GM19463 (cell line): ENCODE measurements at regions not wholly inside any gene's neighbourhood (a gene's known extent, or its start where the extent isn't known, plus 50 kb on each side); places are given as distances from the start of the nearest gene placed in this dataset.

Source experiments
- ATAC-seq: cut with Tn5 transposase; IDR thresholded peaks from one replicate; pipeline ENCODE4 v1.9.1; 2021; ENCODE audit warnings: mild to moderate bottlenecking, moderate library complexity; ENCODE audit not compliant: unreplicated experiment

GRCh38 chr3:194961571-194961970 is 275.9 kb downstream of the FAM43A start:
- no peak for ATAC-seq

DNA sequence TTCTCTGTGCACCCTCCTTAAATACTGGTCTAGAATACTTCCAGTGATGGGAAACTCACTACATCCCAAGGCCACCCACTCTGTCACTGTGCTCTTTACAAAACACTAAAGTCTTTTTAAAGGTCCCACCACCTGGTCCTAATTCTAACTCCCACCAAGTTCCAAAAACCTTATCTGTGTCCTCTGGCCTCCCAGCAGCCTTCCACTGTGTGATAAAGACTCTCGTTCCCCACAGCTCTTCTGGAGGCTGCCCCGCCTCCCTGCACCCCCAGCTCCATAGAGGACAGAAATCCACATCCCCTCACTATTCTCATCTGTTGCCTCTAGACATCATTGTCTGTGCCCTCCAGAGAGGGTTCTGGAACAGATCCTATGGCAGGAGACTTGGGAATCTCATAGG is 276.4 kb downstream of the FAM43A start:
- no peak for ATAC-seq

- no peak for ATAC-seq
Observed at GRCh38 chr3:194964809-194965208, 279.1 kb downstream of the FAM43A start.

DNA sequence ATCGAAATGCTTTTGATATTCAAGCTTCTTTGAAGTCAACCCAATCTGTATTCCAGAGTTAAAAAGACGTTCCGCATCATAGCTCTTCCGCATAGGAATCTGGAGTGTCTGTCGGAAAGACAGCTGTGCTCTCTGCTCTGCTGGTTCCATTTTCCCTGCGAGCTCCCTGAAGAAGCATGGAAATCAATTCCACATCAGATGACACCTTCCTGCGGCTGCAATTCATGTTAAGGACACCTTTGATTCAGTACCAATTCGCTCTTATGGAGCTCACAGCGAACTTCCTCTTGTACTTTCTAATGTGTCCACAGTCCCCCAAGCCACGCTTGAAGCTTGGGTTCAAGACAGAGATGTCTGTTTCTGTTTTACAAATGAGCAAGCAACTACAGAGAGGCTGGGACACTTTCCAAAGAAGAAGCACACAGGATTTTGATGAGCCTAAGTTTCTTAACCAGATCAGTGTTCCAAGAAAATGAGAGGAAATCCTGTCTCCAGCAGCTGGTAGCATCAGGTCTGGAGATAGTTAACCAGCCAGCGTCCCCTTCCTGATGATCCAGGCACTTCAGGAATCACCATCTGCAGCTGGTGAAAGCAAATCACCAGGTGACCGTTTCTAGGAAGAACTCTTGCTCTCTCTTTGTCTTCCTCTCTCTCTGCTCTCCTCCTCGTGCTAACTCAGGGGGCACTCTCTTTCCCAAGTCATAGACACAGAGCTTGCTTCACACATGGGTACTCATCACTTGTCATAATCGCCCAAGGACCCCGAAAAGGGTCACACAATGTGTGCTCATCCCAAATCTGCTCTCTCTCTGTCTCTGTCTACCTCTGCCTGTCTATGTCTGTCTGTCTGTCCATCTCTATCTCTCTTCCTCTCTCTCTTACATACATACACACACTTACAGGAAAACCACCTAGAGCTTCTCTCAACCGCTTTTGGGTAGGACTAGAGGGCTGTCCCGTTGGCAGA is 281.8 kb downstream of the FAM43A start:
- no peak for ATAC-seq

- no peak for ATAC-seq
Observed at GRCh38 chr3:194970066-194970465, 284.4 kb downstream of the FAM43A start.

DNA sequence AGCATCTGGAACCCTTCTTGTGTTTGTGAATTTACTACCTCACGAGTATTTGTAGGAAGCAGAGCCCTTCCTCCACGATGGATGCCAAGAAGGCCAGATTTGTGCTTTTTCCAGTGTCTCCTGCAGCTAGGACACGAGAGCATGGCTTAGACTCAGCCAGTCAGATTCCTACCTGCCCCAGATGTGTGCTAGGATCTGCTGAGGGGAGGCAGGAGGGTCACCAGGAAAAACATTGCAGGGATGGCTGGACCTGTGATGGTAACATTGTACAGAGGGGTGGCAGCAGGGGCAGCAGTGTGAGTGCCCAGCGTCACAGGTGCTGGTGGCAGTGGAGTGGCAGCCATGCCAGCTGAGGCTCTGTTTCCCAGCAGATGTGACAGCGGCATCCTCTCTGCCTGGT is 285.3 kb downstream of the FAM43A start:
- ATAC-seq = no peak

DNA sequence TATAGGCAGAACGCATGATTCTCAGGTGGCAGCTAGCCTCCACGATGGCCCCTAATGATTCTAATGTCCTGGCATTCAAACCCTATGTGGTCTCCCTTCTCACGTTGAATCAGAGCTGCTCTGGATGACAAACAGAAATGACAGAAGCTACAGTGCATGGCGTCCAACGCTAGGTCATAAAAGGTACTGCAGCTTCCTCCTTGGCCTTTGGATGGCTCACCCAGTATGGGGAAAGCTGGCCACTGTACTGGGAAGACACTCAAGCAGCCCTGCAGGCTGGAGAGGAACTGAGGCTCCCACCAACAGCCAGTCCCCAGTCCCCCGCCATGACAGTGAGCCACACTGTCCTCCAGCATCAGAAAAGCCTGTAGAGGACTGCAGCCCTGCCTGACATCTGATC is 286.3 kb downstream of the FAM43A start:
- no peak for ATAC-seq

- no peak for ATAC-seq
Observed at GRCh38 chr3:194972641-194973040, 287.0 kb downstream of the FAM43A start.

DNA sequence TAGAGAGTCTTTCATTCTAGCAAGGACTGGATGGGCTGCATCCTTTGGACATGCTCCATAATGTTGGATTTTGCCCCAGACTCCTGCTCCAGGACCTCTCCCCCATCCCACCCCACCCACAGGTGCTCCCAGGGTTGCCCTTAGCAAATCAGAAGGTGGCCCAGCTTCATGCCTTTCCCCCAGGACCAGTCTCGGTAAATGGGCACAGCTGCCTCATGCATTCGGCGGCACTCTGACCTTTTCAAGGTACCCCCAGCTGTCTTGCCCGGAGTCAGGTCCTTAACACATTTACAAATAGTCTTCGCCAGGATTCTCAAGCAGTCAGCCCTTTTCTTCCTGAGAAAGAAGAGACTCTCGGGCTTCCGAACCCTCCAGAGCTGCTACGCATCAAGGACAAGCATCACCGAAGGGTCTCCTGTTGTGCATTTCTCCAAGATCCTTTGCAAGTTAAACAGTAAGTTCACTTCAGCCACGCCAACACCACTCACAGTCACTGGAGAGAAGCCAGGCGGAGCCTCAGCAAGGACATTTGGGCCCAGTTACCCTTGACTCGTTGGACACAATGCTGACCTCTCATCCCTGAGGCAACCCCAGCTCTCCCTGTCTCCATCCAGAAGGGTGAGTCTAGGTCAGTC is 287.8 kb downstream of the FAM43A start:
- no peak for ATAC-seq

- no peak for ATAC-seq
Observed at GRCh38 chr3:194974468-194975135, 288.9 kb downstream of the FAM43A start.

DNA sequence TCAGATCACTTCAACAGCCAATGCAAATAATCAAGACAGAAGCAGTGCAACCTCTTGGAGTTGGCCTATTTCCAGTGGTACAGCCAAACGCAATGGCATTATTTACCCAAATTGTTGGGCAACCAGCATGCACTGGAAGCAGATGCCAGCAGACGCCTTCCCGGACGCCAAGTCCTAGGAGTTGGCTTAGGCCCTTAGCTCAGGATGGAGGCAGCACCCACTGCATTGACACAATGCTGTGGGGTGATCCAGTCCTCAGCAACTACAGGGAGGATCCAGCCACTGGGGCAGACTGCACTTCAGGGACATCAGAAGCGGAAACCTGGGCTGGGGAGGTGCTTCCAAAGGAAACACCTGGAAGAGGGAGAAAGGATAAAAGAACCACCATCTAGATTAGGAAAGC is 290.4 kb downstream of the FAM43A start:
- ATAC-seq = no peak

DNA sequence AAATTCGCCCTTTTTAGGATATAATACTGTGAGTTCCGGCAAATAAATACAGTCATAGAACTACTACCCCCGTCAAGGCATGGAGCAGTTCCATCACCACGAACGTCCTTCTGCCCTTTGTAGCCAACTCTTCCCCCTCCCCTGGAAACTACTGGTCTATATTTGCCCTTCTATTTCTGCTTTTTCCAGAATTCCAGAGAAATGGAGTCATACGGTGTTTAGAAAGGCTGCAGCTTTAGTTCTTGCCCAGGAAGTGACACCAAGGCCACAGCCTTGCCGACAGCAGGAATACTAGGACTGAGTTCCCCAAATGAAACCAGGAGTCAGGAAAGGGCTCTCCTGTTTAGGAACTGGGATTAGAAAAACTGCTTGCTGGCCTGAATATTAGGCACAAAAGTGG is 291.2 kb downstream of the FAM43A start:
- ATAC-seq = no peak

- no peak for ATAC-seq
Observed at GRCh38 chr3:194977356-194977755, 291.7 kb downstream of the FAM43A start.

DNA sequence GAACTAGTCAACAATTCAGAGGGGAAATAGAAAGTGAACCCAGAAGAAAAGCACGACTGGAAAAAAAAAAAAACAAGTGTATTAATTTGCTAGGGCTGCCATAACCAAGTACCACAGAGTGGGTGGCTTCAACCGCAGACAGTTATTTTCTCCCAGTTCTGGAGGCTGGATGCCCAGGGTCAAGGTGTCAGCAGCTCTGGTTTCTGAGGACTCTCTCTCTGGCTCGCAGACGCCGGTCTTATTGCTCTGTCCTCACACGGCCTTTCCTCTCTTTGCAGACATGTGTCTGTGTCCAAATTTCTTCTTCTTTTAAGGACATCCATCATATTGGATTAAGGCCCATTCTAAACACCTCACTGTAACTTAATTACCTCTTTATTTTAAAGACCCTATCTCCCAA is 291.8 kb downstream of the XXYLT1 start:
- ATAC-seq = no peak

- ATAC-seq = no peak
Observed at GRCh38 chr3:194982472-194982871, 288.5 kb downstream of the XXYLT1 start.

DNA sequence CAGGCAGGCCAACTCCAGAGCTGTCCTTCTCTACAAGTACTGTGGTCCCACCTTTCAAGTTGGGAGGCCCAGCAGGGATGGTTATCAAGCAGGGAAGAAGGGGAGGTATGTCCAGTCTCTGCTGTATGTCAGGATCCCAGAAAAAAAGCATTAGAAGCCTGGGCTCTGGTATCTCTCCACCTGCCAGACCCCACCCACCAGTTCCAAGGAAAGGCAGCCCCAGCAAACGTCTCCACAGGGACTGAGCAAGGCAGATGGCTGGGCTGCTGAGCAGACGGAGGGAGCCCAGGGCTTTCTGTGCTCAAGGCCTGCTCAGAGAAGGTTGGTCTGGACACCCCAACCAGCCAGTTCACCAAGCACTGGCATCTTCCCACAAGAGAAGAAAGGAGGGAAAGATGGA is 287.8 kb downstream of the XXYLT1 start:
- ATAC-seq = no peak

DNA sequence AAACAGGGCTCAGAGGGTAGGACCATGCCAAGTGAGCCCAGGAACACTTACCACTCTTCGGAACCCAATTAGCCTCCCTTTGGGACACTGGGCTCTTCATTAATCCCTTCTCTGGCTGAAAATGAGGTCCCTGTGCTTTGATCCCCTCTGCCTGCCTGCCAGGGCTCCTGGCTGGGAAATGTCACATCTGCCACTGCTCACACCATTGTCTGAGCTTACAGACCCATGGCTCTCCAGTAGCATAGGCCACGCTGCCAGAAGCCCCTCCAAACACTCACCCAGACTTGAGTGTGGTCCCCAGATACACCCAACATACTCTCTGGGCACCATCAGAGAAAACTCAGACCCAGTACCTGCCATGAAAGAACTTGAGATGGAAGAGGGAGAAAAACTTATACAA is 287.3 kb downstream of the XXYLT1 start:
- ATAC-seq = no peak

DNA sequence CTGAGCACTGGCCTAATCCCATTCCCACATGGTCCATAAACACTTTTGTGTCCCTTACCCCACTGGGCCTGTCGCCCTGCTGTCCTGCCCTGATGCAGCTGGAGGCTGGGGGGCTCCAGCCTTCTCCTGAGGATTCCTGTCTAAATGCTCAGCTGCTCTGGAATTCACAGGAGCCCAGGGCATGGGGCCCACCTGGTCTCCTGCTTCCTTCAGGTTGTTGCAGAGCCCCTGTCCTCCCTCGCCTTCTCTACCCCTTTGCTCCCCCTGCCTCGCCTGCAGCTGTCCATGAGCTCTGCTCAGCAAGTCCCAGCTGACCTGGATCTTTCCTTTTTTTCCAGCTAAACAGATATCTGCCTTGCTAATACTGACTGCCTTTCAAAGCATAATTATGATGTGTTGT is 286.9 kb downstream of the XXYLT1 start:
- ATAC-seq = no peak

- no peak for ATAC-seq
Observed at GRCh38 chr3:194984622-194985021, 286.3 kb downstream of the XXYLT1 start.

DNA sequence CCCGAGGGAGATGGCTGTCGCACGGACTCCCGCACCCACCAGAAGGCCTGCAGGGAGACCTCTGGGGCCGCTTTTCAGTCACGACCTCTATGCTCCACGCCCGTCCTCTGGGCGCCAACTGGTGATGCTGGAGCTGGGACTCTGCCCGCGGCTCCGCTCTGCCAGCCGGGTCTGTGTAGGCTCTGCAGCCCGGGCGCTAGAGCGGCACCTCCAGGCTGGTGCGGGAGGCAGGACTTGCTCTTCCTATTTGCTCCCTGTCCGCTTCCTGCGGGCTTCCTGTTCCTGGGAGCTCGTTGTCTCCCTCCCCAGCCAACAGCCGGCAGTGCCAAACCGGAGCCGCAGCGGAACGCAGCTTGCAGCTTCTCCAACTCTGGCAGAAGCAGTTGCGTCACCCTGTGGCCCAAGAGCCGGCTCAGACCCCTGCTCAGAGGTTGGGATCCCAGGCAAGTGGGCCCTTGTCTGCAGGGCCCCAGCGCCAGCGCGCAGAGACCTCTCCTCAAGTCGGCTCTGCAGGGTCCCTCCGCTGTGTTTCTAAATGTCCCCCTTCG is 285.9 kb downstream of the XXYLT1 start:
- ATAC-seq = no peak

GRCh38 chr3:194986208-194987043 is 284.5 kb downstream of the XXYLT1 start:
- ATAC-seq = no peak
